ENCODE measurements at regions not wholly inside any gene's neighbourhood (a gene's known extent, or its start where the extent isn't known, plus 50 kb on each side); places are given as distances from the start of the nearest gene placed in this dataset.
"Not testable (repeated sequence)": the region's sequence is repeated elsewhere in the genome, so short reads cannot be mapped to it uniquely, and the experiment has no call there.

- H3K9me3 ChIP-seq = no peaks in the 10 kb centered on the region
- no peaks in the 10 kb centered on the region for H3K27me3 ChIP-seq
- no peak overlapping the region for H3K27ac ChIP-seq
- H3K36me3 ChIP-seq = no peaks in the 10 kb centered on the region
- no peaks in the 10 kb centered on the region for H3K4me1 ChIP-seq
- no peak for DNase-seq
- H3K4me3 ChIP-seq = no peak overlapping the region
- intact Hi-C loops (cut with DNase I; ENCODE audit: low total_unique reads) = no loop called here
- no peak for TF ChIP-seq CTCF (IDR thresholded peaks at IDR 0.05)
These were observed 436.8 kb upstream of the NR5A2 start for GRCh38 chr1:199590708-199591107.

GRCh38 chr1:199591468-199591867 lies 436.0 kb upstream of the NR5A2 start:
- Histone ChIP-seq H3K4me1 (no peaks in the 10 kb centered on the region), H3K4me3 (no peak overlapping the region), H3K9me3 (no peaks in the 10 kb centered on the region), H3K27ac (no peak overlapping the region), H3K27me3 (no peaks in the 10 kb centered on the region), H3K36me3 (no peaks in the 10 kb centered on the region)
- TF ChIP-seq CTCF (IDR thresholded peaks at IDR 0.05) = no peak
- intact Hi-C loops (cut with DNase I; ENCODE audit: low total_unique reads) = no loop called here
- no peak for DNase-seq

- Histone ChIP-seq H3K9me3 (peaks cover 0 to 4% (median 0%) of the 10 kb centered on the region in 3 donors), H3K36me3 (no peaks in the 10 kb centered on the region), H3K4me3 (no peak overlapping the region), H3K27ac (no peak overlapping the region), H3K27me3 (no peaks in the 10 kb centered on the region), H3K4me1 (no peaks in the 10 kb centered on the region)
- intact Hi-C loops (cut with DNase I; ENCODE audit: low total_unique reads) = no loop called here
- no peak for TF ChIP-seq CTCF (IDR thresholded peaks at IDR 0.05)
- DNase-seq = no peak
These were observed 434.0 kb upstream of the NR5A2 start for GRCh38 chr1:199593475-199593874.

GRCh38 chr1:199596448-199596847 lies 431.1 kb upstream of the NR5A2 start:
- H3K4me1 ChIP-seq; H3K27ac ChIP-seq; H3K4me3 ChIP-seq; intact Hi-C loops (cut with DNase I; ENCODE audit: low total_unique reads); H3K9me3 ChIP-seq; DNase-seq; H3K27me3 ChIP-seq; H3K36me3 ChIP-seq: not testable (repeated sequence)

GRCh38 chr1:199597152-199597551 lies 430.4 kb upstream of the NR5A2 start:
- intact Hi-C loops (cut with DNase I; ENCODE audit: low total_unique reads) = no loop called here
- H3K27me3 ChIP-seq = no peaks in the 10 kb centered on the region
- H3K9me3 ChIP-seq = peaks cover 0 to 4% (median 0%) of the 10 kb centered on the region in 3 donors
- no peak overlapping the region for H3K27ac ChIP-seq
- TF ChIP-seq CTCF (IDR thresholded peaks at IDR 0.05) = no peak
- DNase-seq = no peak
- no peak overlapping the region for H3K4me3 ChIP-seq
- H3K4me1 ChIP-seq = no peaks in the 10 kb centered on the region
- no peaks in the 10 kb centered on the region for H3K36me3 ChIP-seq

- no peak for DNase-seq
- Histone ChIP-seq H3K27ac (no peak overlapping the region), H3K9me3 (no peaks in the 10 kb centered on the region), H3K4me3 (no peak overlapping the region), H3K27me3 (no peaks in the 10 kb centered on the region), H3K4me1 (no peaks in the 10 kb centered on the region), H3K36me3 (no peaks in the 10 kb centered on the region)
- intact Hi-C loops (cut with DNase I; ENCODE audit: low total_unique reads) = no loop called here
- no peak for TF ChIP-seq CTCF (IDR thresholded peaks at IDR 0.05)
These were observed 419.1 kb upstream of the NR5A2 start for GRCh38 chr1:199608414-199608813.

Measured in tibial artery (tissue), 4 donors.